H1 (cell line): ENCODE measurements at regions not wholly inside any gene's neighbourhood (a gene's known extent, or its start where the extent isn't known, plus 50 kb on each side); places are given as distances from the start of the nearest gene placed in this dataset.

Source experiments
- CTCF ChIA-PET: fragments of 300-600 bp; sonication (Branson Sonifier 250); formaldehyde crosslinking; loops from one replicate; lab custom pipeline; 2021; ENCODE audit not compliant: partially characterized antibody; lab: Charles Lee
- POLR2A ChIA-PET: fragments of 300-600 bp; sonication (Branson Sonifier 250); formaldehyde crosslinking; loops from one replicate; lab custom pipeline; 2021; ENCODE audit warnings: inconsistent platforms; ENCODE audit not compliant: partially characterized antibody; lab: Charles Lee
- DNase-seq, 2 experiments: peaks; one replicate each; pipeline versions ENCODE4 v3.0.0 to v3.0.0-alpha.2; 2010 to 2022; ENCODE audit warnings: low spot score in 2 of 2, low read depth in 1 of 2, mixed read lengths in 1 of 2
- FAIRE-seq: peaks from 2 replicates; lab custom pipeline; 2011; peaks lifted over from hg19 to GRCh38; lab: Jason Lieb, UNC
- H2AFZ ChIP-seq: 2 replicates; pipeline ENCODE4 v1.8.1; 2012; ENCODE audit warnings: low read length, inconsistent platforms
- H2AK5ac ChIP-seq: 2 replicates; pipeline ENCODE4 v1.6.1; 2013; ENCODE audit warnings: low read depth, low read length
- H2BK120ac ChIP-seq: replicated peaks from 2 replicates; pipeline ENCODE3; 2013; ENCODE audit warnings: low read depth, low read length, inconsistent platforms
- H2BK12ac ChIP-seq: 2 replicates; pipeline ENCODE4 v1.6.1; 2013; ENCODE audit warnings: low read depth, low read length
- H2BK15ac ChIP-seq: 2 replicates; pipeline ENCODE4 v1.6.1; 2013; ENCODE audit warnings: low read length
- H2BK20ac ChIP-seq: 2 replicates; pipeline ENCODE4 v1.6.1; 2013; ENCODE audit warnings: low read length
- H2BK5ac ChIP-seq: 2 replicates; pipeline ENCODE4 v1.6.1; 2013; ENCODE audit warnings: low read depth, low read length
- H3K14ac ChIP-seq: 2 replicates; pipeline ENCODE4 v1.6.1; 2013; ENCODE audit warnings: inconsistent platforms; ENCODE audit not compliant: insufficient read length
- H3K18ac ChIP-seq: 2 replicates; pipeline ENCODE4 v1.6.1; 2013; ENCODE audit warnings: low read length; ENCODE audit errors: extremely low read depth
- H3K23ac ChIP-seq: 2 replicates; pipeline ENCODE4 v1.6.1; 2013; ENCODE audit warnings: inconsistent platforms; ENCODE audit not compliant: insufficient read length
- H3K23me2 ChIP-seq: 2 replicates; pipeline ENCODE4 v1.6.1; 2013; ENCODE audit warnings: low read depth, low read length
- H3K27ac ChIP-seq: 2 replicates; pipeline ENCODE4 v1.6.1; 2011; ENCODE audit warnings: low read depth, low read length, inconsistent platforms
- H3K27me3 ChIP-seq, 4 experiments: replicated peaks in 1 of 4; 1 replicate in 1 of 4; 2 replicates in 3 of 4; pipeline versions ENCODE4 v1.6.1 to v1.8.1; 2011 to 2013; ENCODE audit warnings: low read length in 3 of 4, mild to moderate bottlenecking in 3 of 4, inconsistent platforms in 2 of 4, mixed read lengths in 2 of 4, moderate library complexity in 1 of 4; ENCODE audit not compliant: control insufficient read depth in 3 of 4, insufficient read depth in 3 of 4; ENCODE audit errors: extremely low read depth in 1 of 4
- H3K36me3 ChIP-seq, 4 experiments: 2 replicates each; pipeline versions ENCODE4 v1.6.1 to v1.8.1; 2011 to 2013; ENCODE audit warnings: mild to moderate bottlenecking in 4 of 4, low read length in 3 of 4, moderate library complexity in 2 of 4, control low read depth in 1 of 4, inconsistent platforms in 1 of 4; ENCODE audit not compliant: insufficient read depth in 4 of 4, control insufficient read depth in 2 of 4
- H3K4ac ChIP-seq: replicated peaks from 2 replicates; pipeline ENCODE3; 2013; ENCODE audit warnings: low read length, low read depth, mixed read lengths, inconsistent platforms; ENCODE audit not compliant: insufficient read length
- H3K4me1 ChIP-seq, 4 experiments: replicated peaks in 1 of 4; 1 replicate in 1 of 4; 2 replicates in 3 of 4; pipeline versions ENCODE4 v1.6.1 to v1.8.1; 2011 to 2013; ENCODE audit warnings: low read length in 3 of 4, inconsistent platforms in 2 of 4, mixed read lengths in 1 of 4; ENCODE audit not compliant: insufficient read depth in 4 of 4, control insufficient read depth in 3 of 4
- H3K4me2 ChIP-seq, 2 experiments: 2 replicates each; pipeline versions ENCODE4 v1.6.1 to v1.8.1; 2011 to 2013; ENCODE audit warnings: low read depth in 2 of 2, low read length in 2 of 2, control low read depth in 1 of 2, inconsistent platforms in 1 of 2, mild to moderate bottlenecking in 1 of 2; ENCODE audit not compliant: insufficient read depth in 1 of 2
- H3K4me3 ChIP-seq, 4 experiments: fragments of 200-600, 300-600 bp in 1 of 4; sonication (generic), shearing (Covaris generic), sonication (Bioruptor Twin) in 1 of 4; 2 replicates each; pipeline versions ENCODE4 v1.5.1 to v1.8.1; 2011 to 2016; ENCODE audit warnings: low read length in 4 of 4, low read depth in 3 of 4, control low read depth in 2 of 4, inconsistent platforms in 2 of 4, mild to moderate bottlenecking in 2 of 4, mixed read lengths in 1 of 4, moderate library complexity in 1 of 4; ENCODE audit not compliant: insufficient read depth in 2 of 4; ENCODE audit errors: extremely low read depth in 1 of 4
- H3K56ac ChIP-seq: replicated peaks from 2 replicates; pipeline ENCODE3; 2013; ENCODE audit warnings: low read depth, mild to moderate bottlenecking, mixed read lengths, low read length, inconsistent platforms; ENCODE audit not compliant: insufficient read length
- H3K79me1 ChIP-seq: 2 replicates; pipeline ENCODE4 v1.6.1; 2013; ENCODE audit warnings: low read depth, low read length, control low read depth
- H3K79me2 ChIP-seq, 2 experiments: 2 replicates each; pipeline versions ENCODE4 v1.6.1 to v1.8.1; 2012 to 2013; ENCODE audit warnings: low read length in 2 of 2, mild to moderate bottlenecking in 2 of 2, inconsistent platforms in 1 of 2; ENCODE audit not compliant: insufficient read depth in 2 of 2, control insufficient read depth in 1 of 2
- H3K9ac ChIP-seq, 4 experiments: replicated peaks in 1 of 4; 1 replicate in 1 of 4; 2 replicates in 3 of 4; pipeline versions ENCODE4 v1.6.1 to v1.8.1; 2011 to 2013; ENCODE audit warnings: low read depth in 3 of 4, low read length in 3 of 4, control low read depth in 2 of 4, mild to moderate bottlenecking in 2 of 4, moderate library complexity in 2 of 4, inconsistent platforms in 1 of 4; ENCODE audit errors: extremely low read depth in 1 of 4
- H3K9me3 ChIP-seq, 2 experiments: 2 replicates each; pipeline versions ENCODE4 v1.6.1 to v1.8.1; 2012 to 2013; ENCODE audit warnings: mild to moderate bottlenecking in 2 of 2, moderate library complexity in 2 of 2, control low read depth in 1 of 2, inconsistent platforms in 1 of 2, low read depth in 1 of 2, low read length in 1 of 2, mixed read lengths in 1 of 2; ENCODE audit not compliant: insufficient read depth in 2 of 2
- H4K20me1 ChIP-seq, 2 experiments: replicated peaks in 1 of 2; 2 replicates each; pipeline versions ENCODE3 to v1.8.1; 2011 to 2013; ENCODE audit warnings: inconsistent platforms in 2 of 2, low read length in 2 of 2, mild to moderate bottlenecking in 1 of 2; ENCODE audit not compliant: insufficient read depth in 2 of 2, control insufficient read depth in 1 of 2
- H4K5ac ChIP-seq: 2 replicates; pipeline ENCODE4 v1.6.1; 2013; ENCODE audit warnings: low read length, low read depth, mixed read lengths, inconsistent platforms; ENCODE audit not compliant: insufficient read length
- H4K8ac ChIP-seq: 2 replicates; pipeline ENCODE4 v1.8.0; 2013; ENCODE audit warnings: mild to moderate bottlenecking, moderate library complexity, low read length, inconsistent platforms; ENCODE audit not compliant: insufficient read depth; ENCODE audit errors: extremely low read depth
- H4K91ac ChIP-seq: replicated peaks from 2 replicates; pipeline ENCODE3; 2013; ENCODE audit warnings: low read length, mixed read lengths, inconsistent platforms; ENCODE audit not compliant: insufficient read length
- HDAC6 ChIP-seq: IDR thresholded peaks from one replicate; pipeline ENCODE4 v1.7.1; 2012; ENCODE audit warnings: low read depth, mild to moderate bottlenecking, inconsistent platforms, low read length, moderate library complexity
- KDM4A ChIP-seq: IDR thresholded peaks from one replicate; pipeline ENCODE4 v1.7.1; 2012; ENCODE audit warnings: low read depth, mild to moderate bottlenecking, moderate library complexity, low read length, inconsistent platforms; ENCODE audit not compliant: severe bottlenecking
- PHF8 ChIP-seq: fragments of 200-600 bp; sonication (generic); conservative IDR thresholded peaks from 2 replicates; pipeline ENCODE4 v1.7.1; 2012; ENCODE audit warnings: low read depth, mild to moderate bottlenecking, inconsistent platforms, low read length, moderate library complexity
- SP4 ChIP-seq: IDR thresholded peaks from 2 replicates; pipeline ENCODE4 v1.6.1; 2012; ENCODE audit warnings: low read length, inconsistent platforms
- whole genome bisulfite sequencing, 2 experiments: shearing (Covaris generic) in 1 of 2; methylation state at CpG; one replicate each; pipeline versions ENCODE4 v1.1.6 to v1.1.7; 2013 to 2015; ENCODE audit warnings: low lambda C conversion rate in 2 of 2, mixed read lengths in 2 of 2, inconsistent platforms in 1 of 2, low coverage in 1 of 2, missing lambda C conversion rate in 1 of 2; ENCODE audit not compliant: insufficient replicate concordance in 2 of 2, insufficient coverage in 1 of 2, insufficient read length in 1 of 2; ENCODE audit errors: extremely low coverage in 1 of 2, missing lambda C conversion rate in 1 of 2; 5-methylcytosine and 5-hydroxymethylcytosine counted together
- TF ChIP-seq, protein P1 (sequence below): IDR thresholded peaks from 2 replicates; pipeline ENCODE4 v1.6.1; 2011; ENCODE audit warnings: low read depth, mild to moderate bottlenecking, low read length; ENCODE audit not compliant: insufficient read depth

DNA sequence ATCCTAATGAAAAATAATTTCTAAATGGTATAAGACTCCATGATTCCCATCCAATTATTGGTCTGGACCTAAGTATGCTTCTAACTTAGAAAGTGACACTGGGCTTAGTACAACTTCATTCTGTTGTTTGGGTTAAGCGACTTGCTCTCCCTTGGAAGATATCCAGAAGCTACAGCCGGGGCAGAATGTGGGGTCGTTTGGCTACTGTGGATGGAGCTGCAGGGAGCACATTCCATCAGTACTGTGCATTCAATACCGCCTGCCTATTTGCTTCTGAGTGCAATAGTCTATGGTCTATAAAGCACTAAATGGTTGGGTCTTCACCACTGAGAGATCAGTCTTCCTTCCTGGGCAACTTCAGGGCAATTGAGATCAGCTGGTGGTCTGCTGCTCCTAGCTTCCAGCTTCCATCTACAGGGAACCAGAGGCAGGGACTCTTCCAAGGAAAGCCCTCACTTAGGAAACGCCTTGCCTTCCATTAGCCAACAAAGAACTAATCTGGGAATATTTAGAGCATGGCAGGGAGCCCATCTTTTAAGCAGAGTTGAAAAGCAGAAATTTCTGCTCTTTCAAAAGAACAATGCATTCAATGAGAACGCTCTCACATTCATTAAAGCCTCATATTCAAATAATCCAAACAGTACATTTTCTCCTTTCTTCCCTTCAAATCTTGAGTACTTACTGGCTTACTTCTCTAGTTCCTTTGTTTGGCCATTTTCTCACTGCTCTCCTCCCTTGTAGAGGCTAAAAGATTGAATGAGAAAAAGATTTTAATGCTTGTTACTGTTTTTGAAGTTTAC lies 1049.9 kb upstream of the TENM3 start:
- Histone ChIP-seq H3K56ac (no peak overlapping the region), H3K9ac (no peak overlapping the region), H3K23me2 (no peaks in the 10 kb centered on the region), H3K4ac (no peak overlapping the region), H3K27me3 (no peaks in the 10 kb centered on the region), H3K79me1 (no peaks in the 10 kb centered on the region), H3K18ac (no peak overlapping the region), H3K79me2 (no peaks in the 10 kb centered on the region), H3K4me1 (peaks cover 0 to 5% (median 1%) of the 10 kb centered on the region in 4 experiments; a peak in 2 of 7 replicates), H4K20me1 (no peaks in the 10 kb centered on the region), H3K23ac (no peak overlapping the region), H2BK15ac (no peak overlapping the region), H3K9me3 (no peaks in the 10 kb centered on the region), H4K5ac (no peak overlapping the region), H2BK5ac (no peak overlapping the region), H3K14ac (no peak overlapping the region), H2AFZ (peak overlapping the region; percentile 63; the same call in 1 of the 2 replicates), H2BK20ac (no peak overlapping the region), H2AK5ac (no peak overlapping the region), H2BK12ac (no peak overlapping the region), H3K36me3 (no peaks in the 10 kb centered on the region), H3K4me3 (no peak overlapping the region), H4K91ac (no peak overlapping the region), H4K8ac (no peak overlapping the region), H2BK120ac (no peak overlapping the region), H3K4me2 (no peak overlapping the region)
- FAIRE-seq = no peak
- POLR2A ChIA-PET = no interaction called here
- WGBS, 2 experiments = 89% methylated on average over 6 of the region's 6 CpGs; no CpG with 5 or more reads in 1 of the 2 experiments
- TF ChIP-seq, protein P1, sequence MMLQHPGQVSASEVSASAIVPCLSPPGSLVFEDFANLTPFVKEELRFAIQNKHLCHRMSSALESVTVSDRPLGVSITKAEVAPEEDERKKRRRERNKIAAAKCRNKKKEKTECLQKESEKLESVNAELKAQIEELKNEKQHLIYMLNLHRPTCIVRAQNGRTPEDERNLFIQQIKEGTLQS = no peak
- TF ChIP-seq SP4 = no peak
- no peak for TF ChIP-seq PHF8
- TF ChIP-seq HDAC6 = no peak
- no peak for TF ChIP-seq KDM4A
- TF ChIP-seq, all 59 proteins: peak for 0
- CTCF ChIA-PET = interaction anchor here (0.8 to 1.3 kb wide), 2 partner anchors 38 to 68 kb away, joined by 3 read pairs; no protein-coding TSS in a partner anchor
- H3K27ac ChIP-seq = no peak overlapping the region
- DNase-seq = no peak
